Mammary epithelial cell (primary cell): ENCODE measurements at regions not wholly inside any gene's neighbourhood (a gene's known extent, or its start where the extent isn't known, plus 50 kb on each side); places are given as distances from the start of the nearest gene placed in this dataset.

ENCODE experiments used
- CTCF ChIP-seq, 2 donors: IDR thresholded peaks in 1 of 2; conservative IDR thresholded peaks in 1 of 2; 2 replicates each; pipeline ENCODE4 v1.5.1; 2011 to 2012; ENCODE audit warnings: inconsistent platforms in 2 of 2, low read length in 2 of 2, mild to moderate bottlenecking in 2 of 2, control low read depth in 1 of 2, low read depth in 1 of 2; ENCODE audit not compliant: insufficient read depth in 1 of 2; ENCODE audit errors: extremely low read depth in 1 of 2
- EZH2 ChIP-seq: IDR thresholded peaks from 2 replicates; pipeline ENCODE4 v1.6.1; 2012; ENCODE audit warnings: low read length, inconsistent platforms, borderline replicate concordance

DNA sequence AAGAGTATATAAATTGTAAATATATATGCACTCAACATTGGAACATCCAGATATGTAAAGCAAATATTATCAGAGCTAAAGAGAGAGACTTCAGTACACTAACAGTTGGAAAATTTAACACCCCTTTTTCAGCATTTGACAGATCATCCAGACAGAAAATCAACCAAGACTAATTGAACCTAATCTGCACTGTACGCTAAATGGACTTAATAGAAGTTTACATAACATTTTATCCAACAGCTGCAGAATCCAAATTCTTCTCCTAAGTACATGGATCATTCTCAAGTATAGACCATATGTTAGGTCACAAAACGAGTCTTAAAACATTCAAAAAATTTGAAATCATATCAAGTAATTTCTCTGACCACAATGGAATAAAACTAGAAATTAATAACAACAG, 229.1 kb upstream of the CLEC14A start:
- TF ChIP-seq CTCF (conservative IDR thresholded peaks at IDR 0.05 in 1 of 2, IDR thresholded peaks at IDR 0.05 in 1 of 2; ENCODE audit: extremely low read depth in 1 of 2, insufficient read depth in 1 of 2, low read depth in 1 of 2, low read length in 2 of 2) = no peak
- TF ChIP-seq EZH2 = no peak
